ENCODE measurements at regions not wholly inside any gene's neighbourhood (a gene's known extent, or its start where the extent isn't known, plus 50 kb on each side); places are given as distances from the start of the nearest gene placed in this dataset.
"Not testable (repeated sequence)": the region's sequence is repeated elsewhere in the genome, so short reads cannot be mapped to it uniquely, and the experiment has no call there.

- Histone ChIP-seq H3K4me1 (ENCODE audit: low read length) (no peaks in the 10 kb centered on the region), H3K79me2 (ENCODE audit: low read length) (no peaks in the 10 kb centered on the region), H3K27me3 (ENCODE audit: low read depth, low read length) (peaks cover 27% of the 10 kb centered on the region), H4K20me1 (ENCODE audit: insufficient read depth, low read length) (no peaks in the 10 kb centered on the region), H3K4me2 (ENCODE audit: low read length) (no peak overlapping the region), H3K4me3 (ENCODE audit: low read length) (no peak overlapping the region), H3K9me3 (ENCODE audit: insufficient read depth, low read length) (no peaks in the 10 kb centered on the region), H3K9ac (ENCODE audit: low read length) (no peak overlapping the region), H3K36me3 (replicated peaks; ENCODE audit: low read depth, low read length) (no peaks in the 10 kb centered on the region), H2AFZ (ENCODE audit: low read depth, low read length) (no peak overlapping the region), H3K27ac (ENCODE audit: low read length) (no peak overlapping the region)
- TF ChIP-seq CTCF (IDR thresholded peaks at IDR 0.05; ENCODE audit: low read depth, low read length) = no peak
- no peak for TF ChIP-seq EZH2phosphoT487 (IDR thresholded peaks at IDR 0.05; ENCODE audit: low read depth)
Measured at GRCh38 chr11:69949327-69949726, 128.8 kb upstream of the ANO1 start.

- peaks cover 19% of the 10 kb centered on the region for H3K27me3 ChIP-seq (ENCODE audit: low read depth, low read length)
- no peak overlapping the region for H3K4me3 ChIP-seq (ENCODE audit: low read length)
- no peaks in the 10 kb centered on the region for H4K20me1 ChIP-seq (ENCODE audit: insufficient read depth, low read length)
- TF ChIP-seq EZH2phosphoT487 (IDR thresholded peaks at IDR 0.05; ENCODE audit: low read depth) = no peak
- TF ChIP-seq CTCF (IDR thresholded peaks at IDR 0.05; ENCODE audit: low read depth, low read length) = peak; percentile 63
- no peak overlapping the region for H3K27ac ChIP-seq (ENCODE audit: low read length)
- H2AFZ ChIP-seq (ENCODE audit: low read depth, low read length) = no peak overlapping the region
- H3K4me2 ChIP-seq (ENCODE audit: low read length) = no peak overlapping the region
- no peaks in the 10 kb centered on the region for H3K79me2 ChIP-seq (ENCODE audit: low read length)
- no peaks in the 10 kb centered on the region for H3K9me3 ChIP-seq (ENCODE audit: insufficient read depth, low read length)
- H3K36me3 ChIP-seq (replicated peaks; ENCODE audit: low read depth, low read length) = no peaks in the 10 kb centered on the region
- no peaks in the 10 kb centered on the region for H3K4me1 ChIP-seq (ENCODE audit: low read length)
- no peak overlapping the region for H3K9ac ChIP-seq (ENCODE audit: low read length)
Measured at GRCh38 chr11:69950120-69950519, 128.0 kb upstream of the ANO1 start.

GRCh38 chr11:69950621-69951020 is 127.5 kb upstream of the ANO1 start:
- H3K79me2 ChIP-seq (ENCODE audit: low read length) = no peaks in the 10 kb centered on the region
- H2AFZ ChIP-seq (ENCODE audit: low read depth, low read length) = no peak overlapping the region
- H4K20me1 ChIP-seq (ENCODE audit: insufficient read depth, low read length) = no peaks in the 10 kb centered on the region
- H3K27ac ChIP-seq (ENCODE audit: low read length) = no peak overlapping the region
- peaks cover 14% of the 10 kb centered on the region for H3K27me3 ChIP-seq (ENCODE audit: low read depth, low read length)
- no peak overlapping the region for H3K4me2 ChIP-seq (ENCODE audit: low read length)
- no peak for TF ChIP-seq EZH2phosphoT487 (IDR thresholded peaks at IDR 0.05; ENCODE audit: low read depth)
- TF ChIP-seq CTCF (IDR thresholded peaks at IDR 0.05; ENCODE audit: low read depth, low read length) = no peak
- no peak overlapping the region for H3K9ac ChIP-seq (ENCODE audit: low read length)
- H3K4me1 ChIP-seq (ENCODE audit: low read length) = no peaks in the 10 kb centered on the region
- H3K4me3 ChIP-seq (ENCODE audit: low read length) = no peak overlapping the region
- no peaks in the 10 kb centered on the region for H3K36me3 ChIP-seq (replicated peaks; ENCODE audit: low read depth, low read length)
- no peaks in the 10 kb centered on the region for H3K9me3 ChIP-seq (ENCODE audit: insufficient read depth, low read length)

- Histone ChIP-seq H3K27me3 (ENCODE audit: low read depth, low read length) (0 out of 2 replicates have a peak, but pooled peaks cover 5% of the 10 kb centered on the region), H3K9ac (ENCODE audit: low read length) (no peak overlapping the region), H3K4me3 (ENCODE audit: low read length) (no peak overlapping the region), H3K79me2 (ENCODE audit: low read length) (no peaks in the 10 kb centered on the region), H4K20me1 (ENCODE audit: insufficient read depth, low read length) (0 out of 2 replicates have a peak, but pooled peaks cover 2% of the 10 kb centered on the region), H3K27ac (ENCODE audit: low read length) (no peak overlapping the region), H3K4me2 (ENCODE audit: low read length) (no peak overlapping the region), H3K9me3 (ENCODE audit: insufficient read depth, low read length) (no peaks in the 10 kb centered on the region), H2AFZ (ENCODE audit: low read depth, low read length) (no peak overlapping the region), H3K36me3 (replicated peaks; ENCODE audit: low read depth, low read length) (no peaks in the 10 kb centered on the region), H3K4me1 (ENCODE audit: low read length) (no peaks in the 10 kb centered on the region)
- TF ChIP-seq CTCF (IDR thresholded peaks at IDR 0.05; ENCODE audit: low read depth, low read length) (no peak), EZH2phosphoT487 (IDR thresholded peaks at IDR 0.05; ENCODE audit: low read depth) (no peak)
Measured at GRCh38 chr11:69951821-69952220, 126.3 kb upstream of the ANO1 start.

- H3K4me2 ChIP-seq (ENCODE audit: low read length); H3K36me3 ChIP-seq (replicated peaks; ENCODE audit: low read depth, low read length); H3K4me3 ChIP-seq (ENCODE audit: low read length); H3K9me3 ChIP-seq (ENCODE audit: insufficient read depth, low read length); H4K20me1 ChIP-seq (ENCODE audit: insufficient read depth, low read length); H3K27me3 ChIP-seq (ENCODE audit: low read depth, low read length); H3K79me2 ChIP-seq (ENCODE audit: low read length); H2AFZ ChIP-seq (ENCODE audit: low read depth, low read length); H3K9ac ChIP-seq (ENCODE audit: low read length); H3K27ac ChIP-seq (ENCODE audit: low read length); H3K4me1 ChIP-seq (ENCODE audit: low read length): not testable (repeated sequence)
Measured at GRCh38 chr11:69952229-69952975, 125.7 kb upstream of the ANO1 start.
